Esophagus (tissue), 2 donors: ENCODE measurements at regions not wholly inside any gene's neighbourhood (a gene's known extent, or its start where the extent isn't known, plus 50 kb on each side); places are given as distances from the start of the nearest gene placed in this dataset.
"Not testable (repeated sequence)": the region's sequence is repeated elsewhere in the genome, so short reads cannot be mapped to it uniquely, and the experiment has no call there.

Experiments used
- H3K27ac ChIP-seq, 2 donors: one replicate each; pipeline ENCODE4 v1.5.1; 2013; ENCODE audit warnings: low read depth in 2 of 2, mild to moderate bottlenecking in 2 of 2, inconsistent platforms in 1 of 2, low read length in 1 of 2, moderate library complexity in 1 of 2
- H3K27me3 ChIP-seq, 2 donors: one replicate each; pipeline ENCODE4 v1.6.1; 2013; ENCODE audit warnings: low read length in 2 of 2, control low read depth in 1 of 2, mild to moderate bottlenecking in 1 of 2; ENCODE audit not compliant: insufficient read depth in 2 of 2, control insufficient read depth in 1 of 2
- H3K36me3 ChIP-seq, 2 donors: one replicate each; pipeline ENCODE4 v1.6.1; 2013; ENCODE audit warnings: low read length in 1 of 2; ENCODE audit not compliant: control insufficient read depth in 2 of 2, insufficient read depth in 2 of 2
- H3K4me1 ChIP-seq, 2 donors: one replicate each; pipeline ENCODE4 v1.6.1; 2013; ENCODE audit warnings: low read length in 1 of 2; ENCODE audit not compliant: control insufficient read depth in 2 of 2, insufficient read depth in 2 of 2
- H3K4me3 ChIP-seq, 2 donors: one replicate each; pipeline ENCODE4 v1.5.1; 2013; ENCODE audit warnings: low read length in 2 of 2, mild to moderate bottlenecking in 2 of 2, low read depth in 1 of 2, moderate library complexity in 1 of 2
- H3K9me3 ChIP-seq, 2 donors: one replicate each; pipeline ENCODE4 v1.6.1; 2013; ENCODE audit warnings: mild to moderate bottlenecking in 2 of 2, low read depth in 1 of 2, low read length in 1 of 2, moderate library complexity in 1 of 2; ENCODE audit not compliant: control insufficient read depth in 2 of 2, insufficient read depth in 1 of 2
- WGBS, 2 donors: extraction: QIAGEN DNeasy Blood & Tissue Kit; methylation state at CpG; one replicate each; pipeline ENCODE4 v1.1.7; 2013; 5-methylcytosine and 5-hydroxymethylcytosine counted together
- donor health status: healthy with polysubstance abuse.
- donor health status: Bipolar disorder and iron deficiency.

DNA sequence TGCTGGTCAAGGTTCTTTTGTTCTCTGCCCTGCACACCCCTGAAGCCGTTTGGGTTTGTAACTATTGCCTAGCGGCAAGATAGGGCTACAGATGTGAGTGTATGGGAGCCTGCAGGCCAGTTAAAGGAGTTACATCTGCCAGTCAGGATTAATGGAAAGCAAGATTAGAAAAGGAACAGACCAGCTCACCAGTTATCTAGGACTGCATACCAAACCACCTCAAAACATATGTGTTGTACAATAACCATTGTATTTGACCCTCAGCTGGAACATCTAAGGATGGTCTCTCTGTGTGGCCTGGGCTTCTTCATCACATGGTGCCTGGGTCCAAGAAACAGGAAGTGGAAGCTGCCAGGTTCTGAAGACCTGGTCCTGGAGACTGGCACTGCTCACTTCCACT is 52.5 kb upstream of the FBXO28 start:
- no peaks in the 10 kb centered on the region for H3K36me3 ChIP-seq
- no peaks in the 10 kb centered on the region for H3K4me1 ChIP-seq
- 63 to 66% methylated on average over 2 of the region's 2 CpGs for WGBS, 2 donors
- H3K4me3 ChIP-seq = no peak overlapping the region
- H3K27me3 ChIP-seq = no peaks in the 10 kb centered on the region
- H3K27ac ChIP-seq = no peak overlapping the region
- H3K9me3 ChIP-seq = no peaks in the 10 kb centered on the region

- H3K9me3 ChIP-seq = no peaks in the 10 kb centered on the region
- no peak overlapping the region for H3K27ac ChIP-seq
- WGBS, 2 donors = 69 to 76% methylated on average over 6 of the region's 6 CpGs
- no peaks in the 10 kb centered on the region for H3K27me3 ChIP-seq
- no peaks in the 10 kb centered on the region for H3K36me3 ChIP-seq
- H3K4me1 ChIP-seq = no peaks in the 10 kb centered on the region
- no peak overlapping the region for H3K4me3 ChIP-seq
Observed at GRCh38 chr1:224059897-224060427, 53.9 kb upstream of the FBXO28 start.

GRCh38 chr1:224058303-224058702 is 55.6 kb upstream of the FBXO28 start:
- Histone ChIP-seq H3K9me3 (no peaks in the 10 kb centered on the region), H3K27ac (no peak overlapping the region), H3K4me1 (no peaks in the 10 kb centered on the region), H3K4me3 (no peak overlapping the region), H3K27me3 (no peaks in the 10 kb centered on the region), H3K36me3 (no peaks in the 10 kb centered on the region)
- WGBS, 2 donors = 79 to 82% methylated on average over 5 of the region's 5 CpGs

GRCh38 chr1:224057461-224058199 is 56.3 kb upstream of the FBXO28 start:
- Histone ChIP-seq H3K36me3 (no peaks in the 10 kb centered on the region), H3K4me3 (no peak overlapping the region), H3K9me3 (no peaks in the 10 kb centered on the region), H3K27me3 (no peaks in the 10 kb centered on the region), H3K4me1 (no peaks in the 10 kb centered on the region), H3K27ac (no peak overlapping the region)
- WGBS, 2 donors = 76 to 84% methylated on average over 7 of the region's 7 CpGs

GRCh38 chr1:224054611-224055010 is 59.3 kb upstream of the FBXO28 start:
- Histone ChIP-seq H3K9me3 (no peaks in the 10 kb centered on the region), H3K4me1 (no peaks in the 10 kb centered on the region), H3K36me3 (no peaks in the 10 kb centered on the region), H3K27me3 (no peaks in the 10 kb centered on the region), H3K27ac (no peak overlapping the region), H3K4me3 (no peak overlapping the region)
- 71 to 83% methylated on average over 3 of the region's 3 CpGs for WGBS, 2 donors

DNA sequence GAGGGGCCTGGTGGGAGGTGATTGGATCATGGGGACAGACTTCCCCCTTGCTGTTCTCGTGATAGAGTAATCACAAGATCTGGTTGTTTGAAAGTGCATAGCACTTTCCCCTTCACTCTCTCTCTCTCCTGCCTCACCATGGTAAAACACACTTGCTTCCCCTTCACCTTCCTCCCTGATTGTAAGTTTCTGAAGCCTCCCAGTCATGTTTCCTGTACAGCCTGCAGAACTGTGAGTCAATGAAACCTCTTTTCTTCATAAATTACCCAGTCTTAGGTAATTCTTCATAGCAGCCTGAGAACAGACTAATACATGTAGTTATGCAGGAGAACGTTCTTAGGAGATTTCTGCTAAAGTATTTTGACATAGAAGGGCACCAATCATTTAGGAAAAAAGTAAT is 59.9 kb upstream of the FBXO28 start:
- 53% methylated on average over 2 of the region's 2 CpGs for WGBS, 2 donors
- Histone ChIP-seq H3K27me3 (no peaks in the 10 kb centered on the region), H3K4me3 (no peak overlapping the region), H3K27ac (no peak overlapping the region), H3K4me1 (no peaks in the 10 kb centered on the region), H3K9me3 (no peaks in the 10 kb centered on the region), H3K36me3 (no peaks in the 10 kb centered on the region)

- Histone ChIP-seq H3K4me1 (no peaks in the 10 kb centered on the region), H3K4me3 (no peak overlapping the region), H3K9me3 (no peaks in the 10 kb centered on the region), H3K27ac (no peak overlapping the region), H3K36me3 (no peaks in the 10 kb centered on the region), H3K27me3 (no peaks in the 10 kb centered on the region)
- WGBS, 2 donors = 60% methylated on average over 5 of the region's 5 CpGs
Observed at GRCh38 chr1:224053456-224053855, 60.5 kb upstream of the FBXO28 start.

DNA sequence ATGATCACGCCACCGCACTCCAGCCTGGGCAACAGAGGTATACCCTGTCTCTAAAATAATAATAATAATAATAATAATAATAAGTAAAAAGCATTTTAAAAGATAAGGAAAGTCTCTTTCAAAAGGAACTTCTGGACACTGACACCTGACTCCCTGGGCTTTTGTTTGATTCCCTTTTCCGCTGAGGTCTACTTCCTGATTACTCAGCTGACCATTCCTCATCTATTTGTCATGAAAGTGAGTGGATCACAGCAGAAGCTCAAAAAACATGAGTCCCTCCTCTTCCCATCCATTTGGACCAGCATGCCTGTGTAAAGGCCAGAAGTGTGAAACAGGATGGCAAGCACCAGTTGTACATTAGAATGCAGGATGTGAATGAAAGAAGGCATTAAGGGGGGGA is 61.1 kb upstream of the FBXO28 start:
- H3K27me3 ChIP-seq = no peaks in the 10 kb centered on the region
- H3K27ac ChIP-seq = no peak overlapping the region
- no peaks in the 10 kb centered on the region for H3K36me3 ChIP-seq
- 81 to 83% methylated on average over 3 of the region's 3 CpGs for WGBS, 2 donors
- no peak overlapping the region for H3K4me3 ChIP-seq
- no peaks in the 10 kb centered on the region for H3K9me3 ChIP-seq
- no peaks in the 10 kb centered on the region for H3K4me1 ChIP-seq

- not testable (repeated sequence) for H3K4me3 ChIP-seq, H3K27me3 ChIP-seq
Observed at GRCh38 chr1:224051782-224052181, 62.1 kb upstream of the FBXO28 start.

GRCh38 chr1:224051086-224051406 is 62.9 kb upstream of the FBXO28 start:
- H3K4me1 ChIP-seq = no peaks in the 10 kb centered on the region
- no peak overlapping the region for H3K4me3 ChIP-seq
- no peaks in the 10 kb centered on the region for H3K27me3 ChIP-seq
- no peak overlapping the region for H3K27ac ChIP-seq
- no peaks in the 10 kb centered on the region for H3K9me3 ChIP-seq
- no peaks in the 10 kb centered on the region for H3K36me3 ChIP-seq

More at GRCh38 chr1:224051782-224052181, 62.1 kb upstream of the FBXO28 start:
- H3K4me1 ChIP-seq, H3K36me3 ChIP-seq, H3K27ac ChIP-seq, H3K9me3 ChIP-seq: not testable (repeated sequence)
- 84 to 87% methylated on average over 5 of the region's 5 CpGs for WGBS, 2 donors
